Left cardiac atrium (tissue), 4 donors: ENCODE measurements at regions not wholly inside any gene's neighbourhood (a gene's known extent, or its start where the extent isn't known, plus 50 kb on each side); places are given as distances from the start of the nearest gene placed in this dataset.
"Not testable (repeated sequence)": the region's sequence is repeated elsewhere in the genome, so short reads cannot be mapped to it uniquely, and the experiment has no call there.

Experiments
- ATAC-seq, 2 donors: fragments of 200-7000 bp; cut with Tn5 transposase; one replicate each; pipeline ENCODE4 v1.9.1; 2020; ENCODE audit warnings: mild to moderate bottlenecking in 2 of 2, moderate library complexity in 2 of 2
- DNase-seq: peaks from one replicate; pipeline ENCODE4 v3.0.0-alpha.2; 2020
- intact Hi-C, 2 donors: fragments of 100-400 bp; cut with DNase I; formaldehyde crosslinking; loops; one replicate each; pipeline versions ENCODE4 v1.14.1 to v1.15.1; 2022 to 2023
- donor health status: DM: no; HTN: yes; CAD: no.
- donor health status: DM: no; HTN: yes; CAD: no; lungs with severe emphysema.
- donor health status: DM: yes; HTN: yes; CAD: no.
- donor health status: Dilated cardiomyopathy.

DNA sequence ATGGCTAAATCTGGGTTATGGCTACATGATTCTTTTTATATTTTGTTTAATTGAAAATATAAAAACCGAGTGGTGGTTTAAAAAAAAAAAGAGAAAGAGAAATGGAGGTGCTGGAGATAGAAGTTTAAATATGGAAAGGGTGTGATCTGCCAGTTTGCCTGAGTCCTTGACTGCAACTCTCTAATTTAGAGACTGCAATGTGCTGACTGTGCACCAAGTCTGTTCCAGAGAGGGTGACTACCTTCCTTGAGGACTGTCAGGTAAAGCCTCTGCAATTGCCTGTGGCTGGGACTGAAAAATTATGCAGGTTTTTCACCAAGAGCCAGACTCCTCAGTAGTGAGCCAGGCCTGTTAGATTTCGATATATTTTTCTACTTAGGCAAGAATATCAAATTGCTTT is 1326.3 kb downstream of the BRINP3 start:
- DNase-seq = no peak
- no peak for ATAC-seq
- intact Hi-C loops = no loop called here

DNA sequence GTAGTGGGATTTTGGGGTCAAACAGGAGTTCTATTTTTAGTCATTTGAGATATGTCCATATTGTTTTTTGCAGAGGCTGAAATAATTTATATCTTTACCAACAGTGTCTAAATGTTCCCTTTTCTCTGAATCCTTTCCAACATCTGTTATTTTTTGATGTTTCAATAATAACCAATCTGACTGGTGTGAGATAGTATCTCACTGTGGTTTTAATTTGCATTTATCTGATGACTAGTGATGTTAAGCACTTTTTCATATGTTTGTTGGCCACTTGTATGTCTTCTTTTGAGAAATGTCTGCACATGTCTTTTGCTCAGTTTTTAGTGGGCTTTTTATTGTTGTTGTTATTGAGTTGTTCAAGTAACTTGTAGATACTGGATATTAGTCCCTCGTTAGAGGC is 1325.0 kb downstream of the BRINP3 start:
- ATAC-seq = no peak
- intact Hi-C loops = no loop called here
- no peak for DNase-seq

DNA sequence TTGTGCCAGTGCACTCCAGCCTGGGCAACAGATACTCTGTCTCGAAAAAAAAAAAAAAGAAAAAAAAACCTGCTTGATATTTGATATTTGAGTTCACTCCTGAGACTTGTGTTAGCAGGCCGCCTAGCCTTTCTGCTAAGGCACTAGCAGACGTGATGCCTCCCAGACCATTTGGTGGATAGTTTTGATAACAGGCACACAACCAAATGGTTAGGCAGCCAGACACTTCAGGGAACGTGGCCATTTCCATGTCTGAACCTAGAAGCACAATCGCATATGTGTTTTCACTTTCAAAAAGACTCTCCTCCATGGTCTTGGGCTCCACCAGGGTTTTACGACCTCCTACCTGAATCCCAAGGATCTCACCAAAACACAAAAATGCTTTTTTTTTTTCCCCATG is 1319.5 kb downstream of the BRINP3 start:
- DNase-seq (no peak), ATAC-seq (no peak)
- intact Hi-C loops = no loop called here

DNA sequence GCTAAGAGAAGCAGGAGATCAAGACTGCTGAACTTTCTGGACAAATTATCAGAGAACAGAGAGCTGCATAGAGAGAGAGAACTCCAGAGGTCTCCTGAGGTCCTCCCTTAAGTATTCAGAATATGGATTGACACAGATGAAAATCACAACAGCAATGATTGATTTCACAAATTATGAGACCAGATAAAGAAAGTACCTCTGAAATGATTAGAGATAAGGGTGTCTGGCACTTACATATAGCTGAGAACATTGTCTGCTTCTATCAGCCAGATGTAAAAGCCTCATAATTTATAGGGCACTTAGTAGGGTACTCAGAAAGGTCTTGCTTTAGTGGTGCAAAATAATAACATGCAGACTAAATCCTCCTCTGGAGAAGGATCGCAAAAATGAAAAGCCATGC is 1301.8 kb downstream of the BRINP3 start:
- DNase-seq = no peak
- intact Hi-C loops = no loop called here
- no peak for ATAC-seq

DNA sequence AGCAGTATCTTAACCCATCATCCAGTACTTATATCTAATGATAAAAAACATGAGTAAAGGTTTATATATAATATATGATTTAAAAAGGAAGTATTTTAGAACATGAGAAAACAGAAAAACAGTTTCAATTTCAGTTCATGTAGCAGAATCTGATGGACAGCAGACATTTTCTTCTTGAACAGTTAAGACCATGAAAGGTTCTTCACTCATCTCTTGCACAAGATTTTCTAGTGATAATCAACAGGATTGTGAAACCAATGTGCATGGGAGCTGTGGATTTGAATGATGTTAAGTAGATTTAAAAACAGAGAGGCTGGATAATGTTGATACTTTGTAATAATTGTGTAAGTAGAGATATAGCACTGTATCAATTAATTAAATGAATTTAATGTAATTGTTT is 1297.6 kb downstream of the BRINP3 start:
- no peak for DNase-seq
- intact Hi-C loops = no loop called here
- ATAC-seq = no peak

DNA sequence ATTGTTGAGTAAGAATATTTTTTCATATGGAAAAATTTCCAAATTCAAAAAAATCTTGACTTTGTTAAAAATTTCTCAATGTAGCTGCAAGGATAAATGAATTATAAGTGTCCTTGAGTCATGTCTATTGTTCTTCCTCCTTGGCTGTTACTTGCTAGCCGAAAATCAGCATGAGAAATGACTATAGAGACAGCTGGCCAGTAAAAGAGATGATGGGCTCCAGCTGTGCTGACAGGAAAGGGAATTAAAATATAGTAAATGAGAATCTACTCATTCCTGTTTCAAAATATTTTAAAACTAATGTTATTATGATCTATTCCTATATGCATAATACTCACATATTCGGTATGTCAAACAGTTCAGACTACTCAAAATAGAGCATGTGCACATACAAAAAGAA is 1292.6 kb downstream of the BRINP3 start:
- intact Hi-C loops = no loop called here
- ATAC-seq (no peak), DNase-seq (no peak)

DNA sequence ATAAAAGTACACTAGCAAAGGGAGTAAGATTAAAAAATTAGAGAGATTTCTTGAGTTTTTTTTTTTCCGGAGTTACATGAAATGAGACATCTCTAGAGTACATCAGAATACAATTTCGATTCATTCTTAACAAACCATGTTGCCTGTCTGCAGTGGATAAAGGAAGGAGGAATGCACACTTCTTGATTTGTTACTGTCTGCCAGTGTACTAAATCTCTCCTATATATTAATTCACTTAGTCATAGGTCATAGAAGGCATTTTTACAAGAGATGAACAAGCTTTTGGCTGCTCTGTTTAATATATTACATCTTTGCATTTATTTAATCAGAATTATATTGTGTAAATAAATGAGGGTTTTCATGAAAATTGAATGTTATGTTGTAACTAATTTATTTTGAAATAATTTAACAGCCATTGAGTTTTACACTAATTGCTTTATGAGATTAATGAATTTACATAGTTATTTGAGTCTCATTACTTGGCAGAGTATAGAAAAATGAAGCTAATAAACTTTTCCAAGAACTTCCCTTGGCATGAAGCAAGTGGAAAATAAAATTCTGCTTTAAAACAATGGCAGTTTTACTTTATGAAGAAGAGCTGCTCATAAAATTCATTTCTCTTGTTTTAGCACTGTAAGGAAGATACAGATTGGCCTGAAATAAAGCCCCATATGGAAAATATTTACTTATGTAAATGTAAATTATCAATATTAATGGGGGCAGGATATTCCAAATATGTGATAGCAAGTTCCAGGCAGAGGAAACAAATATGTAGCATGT is 1284.7 kb downstream of the BRINP3 start:
- DNase-seq (no peak), ATAC-seq (no peak)
- intact Hi-C loops = no loop called here

DNA sequence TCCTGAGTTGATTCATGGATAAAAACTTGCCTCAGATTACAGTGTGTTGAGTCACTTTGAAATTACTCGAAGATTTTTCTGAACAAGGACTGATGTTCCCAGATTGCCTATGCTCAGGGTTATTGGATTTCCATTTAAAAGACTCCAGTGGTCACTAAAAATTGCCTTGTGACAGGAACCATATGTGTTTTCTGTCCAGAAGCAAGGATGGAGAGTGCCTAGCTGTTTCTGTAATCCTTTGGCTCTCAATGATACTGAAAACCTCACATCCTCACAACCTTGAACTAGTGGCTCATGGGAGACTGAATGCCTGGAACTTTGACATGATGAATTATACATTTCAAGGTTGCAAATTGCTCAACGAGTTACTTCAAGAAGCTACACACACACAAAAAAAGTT is 1271.8 kb downstream of the BRINP3 start:
- no peak for DNase-seq
- intact Hi-C loops = no loop called here
- no peak for ATAC-seq

DNA sequence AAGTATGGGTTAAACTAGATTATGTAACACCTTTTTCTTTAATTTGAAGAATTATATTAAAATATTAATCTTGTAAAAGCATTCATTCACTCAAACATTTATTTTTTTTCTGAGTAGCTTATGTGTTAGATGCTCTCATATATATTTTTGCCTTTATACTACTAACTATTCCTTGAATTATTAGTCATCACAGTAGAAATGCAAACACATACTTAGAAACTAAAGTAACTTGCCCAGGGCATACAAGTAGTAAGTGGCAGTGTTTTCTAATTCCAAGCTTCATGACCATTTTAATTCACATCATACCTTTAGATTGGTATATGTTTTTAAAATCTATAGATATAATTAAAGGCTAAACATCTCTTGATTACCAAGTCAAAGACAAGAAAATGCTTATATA is 1271.0 kb downstream of the BRINP3 start:
- ATAC-seq (no peak), DNase-seq (no peak)
- intact Hi-C loops = no loop called here

DNA sequence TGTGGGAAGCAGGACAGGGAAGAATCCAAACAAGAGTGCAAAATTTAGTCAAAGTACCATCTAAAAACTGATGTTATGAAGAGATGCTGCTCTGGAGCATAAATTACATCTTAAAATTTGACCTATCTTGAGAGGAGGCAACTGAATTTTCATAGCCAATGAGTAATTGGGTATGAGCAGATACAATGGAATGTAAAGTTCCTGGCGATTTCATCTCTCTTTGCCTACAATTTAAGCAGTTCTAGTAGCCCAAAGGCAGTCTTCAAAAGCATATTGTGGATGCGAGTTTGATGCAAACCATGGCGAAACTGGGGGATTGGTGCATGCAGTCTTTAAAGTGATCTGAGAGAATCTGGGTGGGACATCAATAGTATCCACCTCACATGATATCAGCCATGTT is 1265.9 kb downstream of the BRINP3 start:
- no peak for ATAC-seq
- no peak for DNase-seq
- intact Hi-C loops = no loop called here

DNA sequence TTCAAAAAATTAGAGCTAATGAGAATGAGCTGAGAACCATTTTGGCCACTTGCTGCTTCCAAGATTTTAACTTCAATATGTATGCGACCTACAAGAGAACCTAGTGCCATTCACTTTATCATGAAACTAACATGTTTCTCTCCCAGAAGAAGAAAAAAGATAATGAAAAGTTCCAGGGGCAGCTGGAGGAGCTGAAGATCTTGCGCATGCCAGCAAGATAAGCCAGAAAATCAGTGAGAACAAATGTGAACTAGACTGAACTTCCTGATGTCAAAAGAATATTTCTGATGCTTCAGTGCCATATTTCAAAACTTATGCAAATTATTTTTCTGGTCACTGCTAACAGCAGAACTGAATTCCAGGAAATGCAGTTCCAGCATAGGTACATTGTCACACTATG is 1265.1 kb downstream of the BRINP3 start:
- intact Hi-C loops = no loop called here
- no peak for DNase-seq
- no peak for ATAC-seq

DNA sequence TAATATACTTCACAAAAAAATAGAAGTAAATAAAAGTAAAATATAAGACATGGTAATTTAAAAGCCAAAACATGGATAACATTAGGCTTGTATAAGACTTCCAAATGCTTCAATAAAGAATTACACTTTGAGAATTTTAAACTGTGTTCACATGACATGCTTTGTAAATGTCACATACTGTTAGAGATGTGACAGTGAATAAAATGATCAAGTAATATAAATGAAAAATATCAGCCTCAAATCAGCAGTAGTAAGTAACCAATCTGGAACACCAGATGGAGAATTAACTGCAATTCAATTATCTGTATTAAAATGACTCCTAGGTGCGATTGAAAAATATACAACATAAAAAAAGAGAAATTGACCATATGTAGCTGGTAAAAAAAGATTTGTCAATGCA is 1260.8 kb downstream of the BRINP3 start:
- intact Hi-C loops = no loop called here
- no peak for DNase-seq
- ATAC-seq = no peak

DNA sequence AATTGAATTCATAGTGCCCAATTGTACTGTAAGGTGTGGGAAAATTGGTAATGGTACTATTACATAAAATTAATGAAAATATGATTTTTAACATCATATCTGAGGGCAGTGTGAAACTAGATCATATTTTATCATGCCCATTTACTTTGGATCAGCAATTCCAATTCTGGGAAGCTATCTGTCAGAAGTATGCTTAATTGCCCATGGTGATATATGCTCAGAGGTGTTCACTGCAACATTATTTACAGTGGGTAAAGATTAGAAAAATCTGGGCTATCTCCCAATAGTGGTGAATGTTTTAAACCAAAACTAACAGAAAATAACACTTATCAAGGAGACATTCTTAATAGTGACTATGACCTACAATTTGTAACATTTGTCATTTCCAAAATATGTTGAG is 1260.0 kb downstream of the BRINP3 start:
- intact Hi-C loops = no loop called here
- ATAC-seq (no peak), DNase-seq (no peak)

DNA sequence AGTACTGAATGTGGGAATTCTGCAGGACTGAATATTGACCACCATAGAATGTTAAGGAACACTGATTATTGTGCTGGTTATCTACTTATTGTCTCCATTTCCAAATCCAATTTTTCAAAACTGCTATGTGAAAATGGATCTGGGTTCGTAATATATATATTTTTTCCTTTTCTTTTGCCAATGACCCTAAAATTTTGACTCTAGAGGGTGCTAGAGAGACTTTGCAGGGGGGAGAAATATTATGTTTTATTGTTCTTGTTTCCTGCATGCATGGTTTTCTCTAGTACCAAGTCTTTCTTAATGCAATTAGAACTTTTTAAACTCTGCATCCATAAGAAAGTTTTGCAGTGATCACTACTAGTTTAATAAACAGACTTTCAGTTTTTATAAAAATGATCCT is 1256.9 kb downstream of the BRINP3 start:
- ATAC-seq (no peak), DNase-seq (no peak)
- intact Hi-C loops = no loop called here

DNA sequence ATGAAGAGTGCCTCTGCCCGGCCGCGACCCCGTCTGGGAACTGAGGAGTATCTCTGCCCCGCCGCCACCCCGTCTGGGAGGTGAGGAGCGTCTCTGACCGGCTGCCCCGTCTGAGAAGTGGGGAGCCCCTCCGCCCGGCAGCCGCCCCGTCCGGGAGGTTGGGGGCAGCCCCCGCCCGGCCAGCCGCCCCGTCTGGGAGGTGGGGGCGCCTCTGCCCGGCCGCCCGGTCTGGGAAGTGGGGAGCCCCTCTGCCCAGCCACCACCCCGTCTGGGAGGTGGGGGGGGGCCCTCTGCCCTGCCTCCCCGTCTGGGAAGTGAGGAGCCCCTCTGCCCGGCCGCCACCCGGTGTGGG is 1251.9 kb downstream of the BRINP3 start:
- not testable (repeated sequence) for ATAC-seq, DNase-seq
- intact Hi-C loops = loop anchor here in 1 of 2 donors (2.0 kb wide), 1 partner anchor 23 kb away; no protein-coding TSS in a partner anchor

DNA sequence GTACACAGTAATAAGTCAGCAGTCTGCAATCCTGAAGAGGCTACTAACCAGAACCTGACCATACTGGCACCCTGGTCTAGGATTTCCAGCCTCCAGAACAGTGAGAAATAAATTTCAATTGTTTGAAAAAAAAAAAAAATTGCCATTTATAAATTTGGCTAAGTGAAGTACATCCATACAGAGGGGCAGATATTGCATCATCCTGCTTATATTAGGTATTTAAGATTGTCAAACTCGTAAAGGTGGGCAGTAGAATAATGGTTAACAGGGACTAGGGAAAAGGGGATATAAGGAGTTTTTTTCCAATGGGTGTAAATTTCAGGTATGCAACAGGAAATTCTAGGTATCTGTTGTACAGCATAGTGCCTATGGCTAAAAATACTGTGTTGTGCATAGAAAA is 1250.9 kb downstream of the BRINP3 start:
- ATAC-seq = no peak
- intact Hi-C loops = loop anchor here in 1 of 2 donors (2.0 kb wide), 1 partner anchor 22 kb away; no protein-coding TSS in a partner anchor
- no peak for DNase-seq

DNA sequence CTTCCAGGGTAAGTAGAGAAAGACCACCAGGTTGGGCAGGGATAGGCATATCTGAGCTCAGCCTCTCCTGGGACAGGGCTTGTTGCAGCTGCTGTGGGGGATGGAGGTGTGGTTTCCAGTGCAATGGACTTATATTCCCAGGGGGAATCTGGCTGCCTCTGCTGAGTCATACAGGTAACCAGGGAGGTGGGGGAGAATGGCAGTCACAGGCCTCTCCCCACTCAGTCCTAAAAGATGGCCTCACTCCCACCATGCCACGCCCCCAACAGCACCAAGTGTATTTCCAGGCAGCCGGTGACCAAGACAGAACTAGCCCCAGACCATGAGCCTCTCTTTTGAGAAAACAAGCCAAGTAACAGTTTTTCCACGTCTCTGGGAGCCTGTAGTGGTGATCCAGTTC is 1240.7 kb downstream of the BRINP3 start:
- intact Hi-C loops = no loop called here
- DNase-seq (no peak), ATAC-seq (no peak)

DNA sequence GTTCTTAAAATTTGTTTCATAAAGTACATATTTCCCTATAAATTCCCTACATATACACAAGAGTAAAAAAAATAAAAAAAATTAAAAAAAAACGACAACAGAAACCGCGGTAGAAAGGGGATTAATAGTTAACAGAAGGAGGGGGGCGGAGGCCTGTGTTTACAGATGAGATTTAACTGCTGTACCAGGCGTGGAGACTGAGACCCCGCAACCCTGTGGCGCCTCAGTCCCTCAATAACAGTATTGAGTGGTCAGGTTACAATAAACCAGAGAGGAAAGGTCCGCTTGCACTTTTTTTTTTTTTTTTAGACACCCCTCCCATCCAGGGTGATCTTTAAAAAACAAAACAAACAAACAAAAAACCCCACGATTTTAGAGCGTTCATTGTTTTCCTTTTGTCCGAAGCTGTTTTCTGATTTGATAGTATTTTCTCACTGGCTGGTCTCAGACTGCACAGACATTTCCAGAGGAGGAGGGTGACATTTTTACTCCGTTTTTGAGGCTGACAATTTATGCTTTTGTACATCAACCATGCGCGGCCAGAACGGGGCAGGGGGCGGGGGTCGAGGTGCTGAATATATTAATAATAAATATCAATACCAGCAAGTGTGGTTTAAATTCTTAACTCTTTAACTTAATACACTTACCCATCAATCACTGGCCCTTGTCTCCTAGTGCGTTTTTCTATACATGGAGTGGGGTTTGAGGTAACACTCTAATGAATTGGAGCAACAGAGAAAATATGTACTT is 1223.9 kb downstream of the BRINP3 start:
- no peak for DNase-seq
- intact Hi-C loops = no loop called here

DNA sequence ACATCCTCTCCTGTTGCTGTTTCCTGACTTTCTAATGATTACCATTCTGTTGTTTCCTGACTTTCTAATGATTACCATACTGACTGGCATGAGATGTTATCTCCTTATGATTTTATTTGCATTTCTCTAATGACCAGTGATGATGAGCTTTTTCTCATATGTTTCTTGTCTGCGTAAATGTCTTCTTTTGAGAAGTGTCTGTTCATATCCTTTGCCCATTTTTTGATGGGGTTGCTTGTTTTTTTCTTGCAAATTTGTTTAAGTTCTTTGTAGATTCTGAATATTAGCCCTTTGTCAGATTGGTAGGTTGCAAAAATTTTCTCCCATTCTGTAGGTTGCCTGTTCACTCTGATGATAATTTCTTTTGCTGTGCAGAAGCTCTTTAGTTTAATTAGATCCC is 1216.5 kb downstream of the BRINP3 start:
- intact Hi-C loops, ATAC-seq, DNase-seq: not testable (repeated sequence)

More for the DNA sequence above, 1223.9 kb downstream of the BRINP3 start:
- no peak for ATAC-seq

DNA sequence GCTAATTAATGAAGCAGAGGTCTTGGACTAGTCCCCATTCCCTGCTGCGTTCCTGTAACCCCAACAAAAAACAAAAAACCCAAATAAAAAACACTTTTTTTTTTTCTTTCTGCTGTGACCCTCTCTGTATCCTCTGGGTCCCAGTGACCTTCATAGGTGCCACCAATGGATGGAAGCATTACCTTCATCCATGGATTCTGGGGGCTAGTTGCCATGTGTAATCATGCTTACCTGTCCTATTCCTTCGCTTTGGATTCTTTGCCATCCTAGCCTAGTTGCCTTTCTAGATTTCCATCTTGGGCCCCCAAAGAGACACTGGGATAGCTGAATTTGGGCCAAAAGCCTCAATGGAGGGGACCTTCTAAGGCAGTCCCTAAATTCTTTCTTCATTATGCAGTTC is 1208.7 kb downstream of the BRINP3 start:
- intact Hi-C loops = no loop called here
- ATAC-seq = no peak
- no peak for DNase-seq

DNA sequence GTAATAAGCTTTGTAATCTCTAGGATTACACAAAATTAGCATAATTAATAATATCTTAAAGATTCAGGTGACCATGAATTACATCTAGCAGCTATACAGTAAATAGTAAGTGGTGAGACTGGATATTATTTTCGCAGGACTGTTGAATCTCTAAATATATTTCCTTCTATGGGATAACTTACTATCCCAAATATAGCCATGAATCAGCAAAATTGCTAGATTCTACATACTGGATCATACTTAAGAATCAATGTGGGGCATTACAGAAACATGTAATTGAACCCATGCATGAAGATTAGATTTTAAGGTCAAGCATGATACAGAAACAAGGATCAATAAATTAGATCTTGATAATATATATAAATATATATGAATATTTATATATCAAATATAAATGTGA is 1203.4 kb downstream of the BRINP3 start:
- DNase-seq = no peak
- intact Hi-C loops = no loop called here
- ATAC-seq = no peak
